ENCODE measurements at regions not wholly inside any gene's neighbourhood (a gene's known extent, or its start where the extent isn't known, plus 50 kb on each side); places are given as distances from the start of the nearest gene placed in this dataset.

- H3K27ac ChIP-seq (ENCODE audit: low read depth, low read length), result no peak overlapping the region
- H3K4me2 ChIP-seq (ENCODE audit: low read length), result no peak overlapping the region
- no peak for TF ChIP-seq EZH2phosphoT487 (IDR thresholded peaks at IDR 0.05; ENCODE audit: borderline replicate concordance, low read length)
- TF ChIP-seq, protein P1, sequence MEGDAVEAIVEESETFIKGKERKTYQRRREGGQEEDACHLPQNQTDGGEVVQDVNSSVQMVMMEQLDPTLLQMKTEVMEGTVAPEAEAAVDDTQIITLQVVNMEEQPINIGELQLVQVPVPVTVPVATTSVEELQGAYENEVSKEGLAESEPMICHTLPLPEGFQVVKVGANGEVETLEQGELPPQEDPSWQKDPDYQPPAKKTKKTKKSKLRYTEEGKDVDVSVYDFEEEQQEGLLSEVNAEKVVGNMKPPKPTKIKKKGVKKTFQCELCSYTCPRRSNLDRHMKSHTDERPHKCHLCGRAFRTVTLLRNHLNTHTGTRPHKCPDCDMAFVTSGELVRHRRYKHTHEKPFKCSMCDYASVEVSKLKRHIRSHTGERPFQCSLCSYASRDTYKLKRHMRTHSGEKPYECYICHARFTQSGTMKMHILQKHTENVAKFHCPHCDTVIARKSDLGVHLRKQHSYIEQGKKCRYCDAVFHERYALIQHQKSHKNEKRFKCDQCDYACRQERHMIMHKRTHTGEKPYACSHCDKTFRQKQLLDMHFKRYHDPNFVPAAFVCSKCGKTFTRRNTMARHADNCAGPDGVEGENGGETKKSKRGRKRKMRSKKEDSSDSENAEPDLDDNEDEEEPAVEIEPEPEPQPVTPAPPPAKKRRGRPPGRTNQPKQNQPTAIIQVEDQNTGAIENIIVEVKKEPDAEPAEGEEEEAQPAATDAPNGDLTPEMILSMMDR (IDR thresholded peaks at IDR 0.05; ENCODE audit: low read depth, low read length, poor library complexity, severe bottlenecking), result no peak
- H3F3A ChIP-seq (ENCODE audit: control insufficient read depth, insufficient read depth), result no peaks in the 10 kb centered on the region
- H3K4me3 ChIP-seq (ENCODE audit: low read length), result no peak overlapping the region
- no peaks in the 10 kb centered on the region for H3K27me3 ChIP-seq (ENCODE audit: control insufficient read depth, low read length)
- H4K20me1 ChIP-seq (ENCODE audit: control insufficient read depth, insufficient read depth, low read depth, low read length), result no peaks in the 10 kb centered on the region
- H3K79me2 ChIP-seq (ENCODE audit: control insufficient read depth, low read length), result no peaks in the 10 kb centered on the region
- no peaks in the 10 kb centered on the region for H3K36me3 ChIP-seq (ENCODE audit: control insufficient read depth, low read length)
- no peaks in the 10 kb centered on the region for H3K9me3 ChIP-seq (ENCODE audit: control insufficient read depth, insufficient read depth, low read length)
- no peaks in the 10 kb centered on the region for H3K4me1 ChIP-seq (ENCODE audit: control insufficient read depth, low read length)
- H3K9me2 ChIP-seq (replicated peaks; ENCODE audit: control insufficient read depth, low read length), result no peaks in the 10 kb centered on the region
Measured at GRCh38 chr12:72839696-72840095, 567.5 kb downstream of the TRHDE start.

GRCh38 chr12:72863671-72864070, 591.5 kb downstream of the TRHDE start:
- H3K4me1 ChIP-seq (ENCODE audit: control insufficient read depth, low read length), result no peaks in the 10 kb centered on the region
- H3K27me3 ChIP-seq (ENCODE audit: control insufficient read depth, low read length), result no peaks in the 10 kb centered on the region
- no peaks in the 10 kb centered on the region for H3K9me2 ChIP-seq (replicated peaks; ENCODE audit: control insufficient read depth, low read length)
- H3K9me3 ChIP-seq (ENCODE audit: control insufficient read depth, insufficient read depth, low read length), result no peaks in the 10 kb centered on the region; the same call in 1 of the 2 replicates
- no peaks in the 10 kb centered on the region for H4K20me1 ChIP-seq (ENCODE audit: control insufficient read depth, insufficient read depth, low read depth, low read length)
- TF ChIP-seq, protein P1 (IDR thresholded peaks at IDR 0.05; ENCODE audit: low read depth, low read length, poor library complexity, severe bottlenecking), result no peak
- TF ChIP-seq EZH2phosphoT487 (IDR thresholded peaks at IDR 0.05; ENCODE audit: borderline replicate concordance, low read length), result no peak
- H3K4me2 ChIP-seq (ENCODE audit: low read length), result no peak overlapping the region
- no peak overlapping the region for H3K4me3 ChIP-seq (ENCODE audit: low read length)
- no peaks in the 10 kb centered on the region for H3F3A ChIP-seq (ENCODE audit: control insufficient read depth, insufficient read depth)
- H3K36me3 ChIP-seq (ENCODE audit: control insufficient read depth, low read length), result no peaks in the 10 kb centered on the region
- H3K27ac ChIP-seq (ENCODE audit: low read depth, low read length), result no peak overlapping the region
- no peaks in the 10 kb centered on the region for H3K79me2 ChIP-seq (ENCODE audit: control insufficient read depth, low read length)

DNA sequence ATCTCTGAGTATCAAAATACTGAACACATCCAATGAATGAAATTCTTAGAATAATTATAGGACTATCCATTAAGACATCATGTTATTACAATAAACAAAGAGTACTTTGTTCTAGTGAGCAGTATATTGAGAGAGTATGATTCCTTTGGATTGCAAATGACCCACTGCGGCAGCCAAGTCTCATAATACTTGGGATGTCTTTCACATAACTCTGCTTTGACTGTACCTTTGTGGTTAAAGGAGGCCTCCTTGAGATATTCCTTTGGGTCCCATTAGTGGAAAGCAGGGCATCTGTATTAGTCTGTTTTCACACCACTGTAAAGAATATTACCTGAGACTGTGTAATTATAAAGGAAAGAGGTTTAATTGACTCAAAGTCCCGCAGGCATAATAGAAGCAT, 593.8 kb downstream of the TRHDE start:
- H3K4me3 ChIP-seq (ENCODE audit: low read length), result no peak overlapping the region
- no peaks in the 10 kb centered on the region for H3K27me3 ChIP-seq (ENCODE audit: control insufficient read depth, low read length)
- no peaks in the 10 kb centered on the region for H3K9me2 ChIP-seq (replicated peaks; ENCODE audit: control insufficient read depth, low read length)
- H3K27ac ChIP-seq (ENCODE audit: low read depth, low read length), result no peak overlapping the region
- H3K9me3 ChIP-seq (ENCODE audit: control insufficient read depth, insufficient read depth, low read length), result no peaks in the 10 kb centered on the region
- H3K4me1 ChIP-seq (ENCODE audit: control insufficient read depth, low read length), result no peaks in the 10 kb centered on the region
- no peaks in the 10 kb centered on the region for H4K20me1 ChIP-seq (ENCODE audit: control insufficient read depth, insufficient read depth, low read depth, low read length)
- H3K36me3 ChIP-seq (ENCODE audit: control insufficient read depth, low read length), result no peaks in the 10 kb centered on the region
- no peak for TF ChIP-seq EZH2phosphoT487 (IDR thresholded peaks at IDR 0.05; ENCODE audit: borderline replicate concordance, low read length)
- no peaks in the 10 kb centered on the region for H3F3A ChIP-seq (ENCODE audit: control insufficient read depth, insufficient read depth)
- H3K79me2 ChIP-seq (ENCODE audit: control insufficient read depth, low read length), result no peaks in the 10 kb centered on the region
- no peak overlapping the region for H3K4me2 ChIP-seq (ENCODE audit: low read length)

- Histone ChIP-seq H3K79me2 (ENCODE audit: control insufficient read depth, low read length) (no peaks in the 10 kb centered on the region), H3K9me2 (replicated peaks; ENCODE audit: control insufficient read depth, low read length) (no peaks in the 10 kb centered on the region), H3K27ac (ENCODE audit: low read depth, low read length) (no peak overlapping the region), H3K4me2 (ENCODE audit: low read length) (no peak overlapping the region), H3F3A (ENCODE audit: control insufficient read depth, insufficient read depth) (no peaks in the 10 kb centered on the region), H3K9me3 (ENCODE audit: control insufficient read depth, insufficient read depth, low read length) (no peaks in the 10 kb centered on the region), H3K36me3 (ENCODE audit: control insufficient read depth, low read length) (no peaks in the 10 kb centered on the region), H3K4me1 (ENCODE audit: control insufficient read depth, low read length) (no peaks in the 10 kb centered on the region), H3K27me3 (ENCODE audit: control insufficient read depth, low read length) (no peaks in the 10 kb centered on the region), H4K20me1 (ENCODE audit: control insufficient read depth, insufficient read depth, low read depth, low read length) (no peaks in the 10 kb centered on the region), H3K4me3 (ENCODE audit: low read length) (no peak overlapping the region)
- no peak for TF ChIP-seq EZH2phosphoT487 (IDR thresholded peaks at IDR 0.05; ENCODE audit: borderline replicate concordance, low read length)
- TF ChIP-seq, protein P1 (IDR thresholded peaks at IDR 0.05; ENCODE audit: low read depth, low read length, poor library complexity, severe bottlenecking), result no peak
Measured at GRCh38 chr12:72869024-72869423, 596.9 kb downstream of the TRHDE start.

Data from DOHH2 (cell line).